Lung (tissue), 11 donors: ENCODE measurements at regions not wholly inside any gene's neighbourhood (a gene's known extent, or its start where the extent isn't known, plus 50 kb on each side); places are given as distances from the start of the nearest gene placed in this dataset.
A peak's percentile ranks its signal among the peaks of the same experiment; 100 is the strongest.

Experiments used
- ATAC-seq: fragments of 200-7000 bp; cut with Tn5 transposase; one replicate; pipeline ENCODE4 v1.9.1; 2020; ENCODE audit warnings: moderate number of reproducible peaks; ENCODE audit not compliant: insufficient read depth, low FRiP score
- DNase-seq, 3 donors: peaks; one replicate each; pipeline ENCODE4 v3.0.0-alpha.2; 2013 to 2017
- H3K27ac ChIP-seq, 2 donors: one replicate each; pipeline ENCODE4 v1.5.1; 2013; ENCODE audit warnings: mild to moderate bottlenecking in 2 of 2, moderate library complexity in 2 of 2, control low read depth in 1 of 2, inconsistent platforms in 1 of 2, low read depth in 1 of 2, low read length in 1 of 2
- H3K27me3 ChIP-seq, 3 donors: one replicate each; pipeline ENCODE4 v1.5.1; 2013; ENCODE audit warnings: low read length in 2 of 3; ENCODE audit not compliant: control insufficient read depth in 3 of 3, insufficient read depth in 3 of 3
- H3K36me3 ChIP-seq, 4 donors: one replicate each; pipeline ENCODE4 v1.5.1; 2013; ENCODE audit warnings: low read length in 4 of 4, mild to moderate bottlenecking in 1 of 4, moderate library complexity in 1 of 4; ENCODE audit not compliant: control insufficient read depth in 4 of 4, insufficient read depth in 4 of 4
- H3K4me1 ChIP-seq, 5 donors: one replicate each; pipeline ENCODE4 v1.5.1; 2013; ENCODE audit warnings: low read length in 5 of 5, mild to moderate bottlenecking in 2 of 5, moderate library complexity in 1 of 5; ENCODE audit not compliant: control insufficient read depth in 5 of 5, insufficient read depth in 5 of 5
- H3K4me3 ChIP-seq: one replicate; pipeline ENCODE4 v1.5.1; 2013; ENCODE audit warnings: mild to moderate bottlenecking, control low read depth, moderate library complexity
- H3K9ac ChIP-seq, 2 donors: one replicate each; pipeline ENCODE4 v1.5.1; 2013; ENCODE audit warnings: low read length in 2 of 2, control low read depth in 1 of 2; ENCODE audit not compliant: insufficient read depth in 1 of 2
- H3K9me3 ChIP-seq, 4 donors: one replicate each; pipeline ENCODE4 v1.5.1; 2013; ENCODE audit warnings: low read length in 3 of 4, mild to moderate bottlenecking in 1 of 4, moderate library complexity in 1 of 4; ENCODE audit not compliant: control insufficient read depth in 4 of 4, insufficient read depth in 3 of 4
- CTCF ChIP-seq: IDR thresholded peaks from 2 replicates; pipeline ENCODE4 v1.5.1; 2012; ENCODE audit warnings: mild to moderate bottlenecking; ENCODE audit errors: control extremely low read depth, extremely low read depth
- WGBS, 2 donors: extraction: QIAGEN DNeasy Blood & Tissue Kit; methylation state at CpG; one replicate each; pipeline ENCODE4 v1.1.7; 2013; 5-methylcytosine and 5-hydroxymethylcytosine counted together
- donor health status: control.
- donor health status: control.
- donor health status: Bipolar disorder and iron deficiency.
- donor health status: healthy.
- donor health status: DM: yes; HTN: yes; CAD: no.

GRCh38 chr7:34396437-34397064 lies 261.5 kb upstream of the NPSR1 start:
- TF ChIP-seq CTCF = no peak
- H3K36me3 ChIP-seq = no peaks in the 10 kb centered on the region
- H3K27ac ChIP-seq = no peak overlapping the region
- peaks cover 0 to under 1% (median 0%) of the 10 kb centered on the region in 5 donors for H3K4me1 ChIP-seq
- ATAC-seq (no peak), DNase-seq (no peak)
- no peak overlapping the region for H3K9ac ChIP-seq
- no peak overlapping the region for H3K4me3 ChIP-seq
- WGBS, 2 donors = 68 to 79% methylated on average over 2 of the region's 2 CpGs
- no peaks in the 10 kb centered on the region for H3K27me3 ChIP-seq
- no peaks in the 10 kb centered on the region for H3K9me3 ChIP-seq

- H3K4me1 ChIP-seq = peaks cover 0 to 3% (median 0%) of the 10 kb centered on the region in 5 donors
- ATAC-seq = no peak
- no peaks in the 10 kb centered on the region for H3K27me3 ChIP-seq
- WGBS, 2 donors = 88 to 94% methylated on average over 2 of the region's 2 CpGs
- no peaks in the 10 kb centered on the region for H3K36me3 ChIP-seq
- no peak for DNase-seq
- peaks cover 0 to 2% (median 0%) of the 10 kb centered on the region in 4 donors for H3K9me3 ChIP-seq
- H3K9ac ChIP-seq = no peak overlapping the region
- H3K27ac ChIP-seq = no peak overlapping the region
- no peak for TF ChIP-seq CTCF
- H3K4me3 ChIP-seq = no peak overlapping the region
These were observed 256.2 kb upstream of the NPSR1 start for GRCh38 chr7:34401776-34402175.

- Histone ChIP-seq H3K36me3 (no peaks in the 10 kb centered on the region), H3K9ac (no peak overlapping the region), H3K9me3 (peaks cover 0 to 3% (median 0%) of the 10 kb centered on the region in 4 donors), H3K27me3 (no peaks in the 10 kb centered on the region), H3K4me3 (no peak overlapping the region), H3K4me1 (peaks cover 0 to 9% (median 0%) of the 10 kb centered on the region in 5 donors), H3K27ac (no peak overlapping the region)
- 69 to 77% methylated on average over 5 of the region's 5 CpGs for WGBS, 2 donors
- no peak for TF ChIP-seq CTCF
- DNase-seq (peak; percentile 46 to 70 (median 69)), ATAC-seq (no peak)
These were observed 251.0 kb upstream of the NPSR1 start for GRCh38 chr7:34406848-34407530.
